HG03095 (cell line): ENCODE measurements at regions not wholly inside any gene's neighbourhood (a gene's known extent, or its start where the extent isn't known, plus 50 kb on each side); places are given as distances from the start of the nearest gene placed in this dataset.
"Not testable (repeated sequence)": the region's sequence is repeated elsewhere in the genome, so short reads cannot be mapped to it uniquely, and the experiment has no call there.

Source experiments
- ATAC-seq: cut with Tn5 transposase; IDR thresholded peaks from one replicate; pipeline ENCODE4 v1.9.1; 2021; ENCODE audit warnings: moderate library complexity; ENCODE audit not compliant: unreplicated experiment

- ATAC-seq = no peak
Measured at GRCh38 chr5:124521461-124522230, 224.8 kb downstream of the ZNF608 start.

DNA sequence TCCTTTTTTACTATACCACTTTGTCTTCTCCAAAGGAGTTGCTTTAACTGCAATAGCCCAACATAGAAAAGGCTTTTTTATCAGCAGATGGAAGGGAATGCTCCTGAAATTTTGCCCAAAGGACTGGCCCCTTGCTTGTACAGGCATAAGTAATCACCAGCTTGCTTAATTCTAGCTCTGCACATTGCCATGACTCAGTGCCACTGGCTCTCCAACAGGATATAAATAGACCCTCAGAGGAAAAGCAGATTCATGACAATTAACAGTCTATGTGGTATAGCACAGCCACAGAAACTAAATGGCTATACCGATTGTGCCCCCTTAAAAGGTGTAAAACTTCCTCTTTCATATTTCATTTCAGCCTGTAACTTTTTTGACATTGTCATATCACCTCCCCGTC lies 227.0 kb downstream of the ZNF608 start:
- peak; percentile 52 for ATAC-seq

GRCh38 chr5:124516567-124516966 lies 229.9 kb downstream of the ZNF608 start:
- no peak for ATAC-seq

- no peak for ATAC-seq
Measured at GRCh38 chr5:124515497-124516245, 230.8 kb downstream of the ZNF608 start.

DNA sequence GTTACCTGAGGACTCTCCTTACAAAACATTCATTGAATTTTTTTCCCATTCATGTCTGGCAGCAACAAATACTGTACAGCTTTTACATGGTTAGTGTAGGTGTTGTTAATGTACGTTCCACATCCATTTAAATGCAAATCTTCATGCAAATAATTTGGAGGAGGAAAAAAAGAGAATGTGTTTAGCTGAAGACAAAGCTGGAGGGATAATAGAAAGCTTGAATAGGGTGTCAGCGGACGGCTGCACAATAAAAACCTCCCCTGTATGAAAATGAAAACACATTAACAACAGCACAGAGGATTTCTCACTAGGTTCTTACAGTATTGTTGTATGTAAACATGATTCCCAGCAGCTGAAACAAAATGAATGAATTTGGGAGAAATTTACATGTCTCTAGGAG lies 231.5 kb downstream of the ZNF608 start:
- ATAC-seq = no peak

- ATAC-seq = no peak
Measured at GRCh38 chr5:124512952-124513632, 233.3 kb downstream of the ZNF608 start.

GRCh38 chr5:124512236-124512635 lies 234.2 kb downstream of the ZNF608 start:
- no peak for ATAC-seq

- ATAC-seq = no peak
Measured at GRCh38 chr5:124511791-124512190, 234.6 kb downstream of the ZNF608 start.

DNA sequence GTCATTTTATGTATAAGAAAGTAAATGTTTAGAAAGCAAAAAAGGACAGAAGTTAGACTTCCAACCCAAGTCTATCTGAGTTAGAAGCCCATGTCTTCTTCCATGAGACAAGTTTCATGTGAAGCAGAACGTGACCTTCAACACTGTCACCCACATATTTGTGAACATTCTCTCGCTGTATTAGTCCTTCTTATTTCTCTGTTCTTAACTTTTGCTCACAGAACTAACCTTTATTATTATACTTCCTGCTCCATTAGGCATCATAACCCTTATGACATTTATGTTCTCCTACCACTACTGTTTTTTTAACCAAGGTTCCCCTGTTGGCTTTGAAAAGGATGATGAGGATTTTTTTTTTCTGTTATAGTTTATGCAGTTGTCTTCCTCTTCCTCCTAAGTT lies 238.8 kb downstream of the ZNF608 start:
- ATAC-seq = no peak

- ATAC-seq = peak; percentile 98
Measured at GRCh38 chr5:124504081-124504916, 242.1 kb downstream of the ZNF608 start.

- ATAC-seq = no peak
Measured at GRCh38 chr5:124502551-124502950, 243.9 kb downstream of the ZNF608 start.

DNA sequence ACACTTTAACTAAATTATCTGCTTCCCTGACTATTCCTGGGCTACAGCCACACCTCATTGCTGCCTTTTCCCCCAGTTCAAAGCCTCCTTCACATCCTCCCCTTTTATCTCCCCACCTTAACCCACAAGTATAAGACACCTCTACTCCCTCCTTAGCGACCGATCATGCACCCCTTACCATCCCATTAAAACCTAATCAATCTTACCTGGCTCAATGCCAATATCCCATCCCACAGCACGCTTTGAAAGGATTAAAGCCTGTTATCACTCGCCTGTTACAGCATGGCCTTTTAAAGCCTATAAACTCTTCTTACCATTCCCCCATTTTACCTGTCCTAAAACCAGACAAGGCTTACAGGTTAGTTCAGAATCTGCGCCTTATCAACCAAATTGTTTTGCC lies 246.6 kb downstream of the ZNF608 start:
- ATAC-seq = not testable (repeated sequence)

DNA sequence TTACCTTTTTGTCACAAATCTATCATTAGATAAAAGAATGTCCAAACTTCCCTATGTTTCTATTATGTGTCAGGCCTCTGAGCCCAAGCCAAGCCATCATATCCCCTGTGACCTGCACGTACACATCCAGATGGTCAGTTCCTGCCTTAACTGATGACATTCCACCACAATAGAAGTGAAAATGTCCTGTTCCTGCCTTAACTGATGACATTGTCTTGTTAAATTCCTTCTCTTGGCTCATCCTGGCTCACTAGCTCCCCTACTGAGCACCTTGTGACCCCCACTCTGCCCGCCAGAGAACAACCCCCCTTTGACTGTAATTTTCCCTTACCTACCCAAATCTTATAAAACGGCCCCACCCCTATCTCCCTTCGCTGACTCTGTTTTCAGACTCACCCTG lies 249.5 kb downstream of the ZNF608 start:
- ATAC-seq = not testable (repeated sequence)

DNA sequence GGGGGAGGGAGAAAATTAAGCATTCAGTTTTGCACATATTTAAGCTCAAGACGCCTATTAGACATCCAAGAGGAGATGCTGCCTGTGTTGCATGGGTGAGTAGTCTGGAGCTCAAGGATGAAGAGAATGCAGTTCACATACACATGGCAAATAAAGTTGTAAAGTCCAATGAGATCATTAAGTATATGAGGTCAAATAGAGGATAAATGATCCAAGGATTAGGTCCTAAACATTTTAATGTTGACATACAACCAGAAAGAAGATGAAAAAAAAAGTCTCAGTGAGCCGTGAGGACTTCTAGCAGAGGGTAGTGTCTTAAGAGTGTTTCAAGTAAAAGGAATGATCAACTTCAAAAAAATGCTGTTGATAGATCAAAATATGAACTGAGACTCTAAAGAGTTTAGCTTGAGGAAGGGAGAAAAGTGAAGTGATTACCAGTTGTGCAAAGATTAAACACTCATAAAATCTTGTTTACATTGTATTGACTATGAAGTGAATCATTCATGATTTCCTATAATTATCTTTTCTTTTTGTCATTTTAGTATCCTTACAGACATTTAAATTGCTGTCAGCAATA lies 251.8 kb downstream of the ZNF608 start:
- ATAC-seq = no peak

GRCh38 chr5:124492444-124493224 lies 253.8 kb downstream of the ZNF608 start:
- no peak for ATAC-seq

- not testable (repeated sequence) for ATAC-seq
Measured at GRCh38 chr5:124490315-124490714, 256.1 kb downstream of the ZNF608 start.

DNA sequence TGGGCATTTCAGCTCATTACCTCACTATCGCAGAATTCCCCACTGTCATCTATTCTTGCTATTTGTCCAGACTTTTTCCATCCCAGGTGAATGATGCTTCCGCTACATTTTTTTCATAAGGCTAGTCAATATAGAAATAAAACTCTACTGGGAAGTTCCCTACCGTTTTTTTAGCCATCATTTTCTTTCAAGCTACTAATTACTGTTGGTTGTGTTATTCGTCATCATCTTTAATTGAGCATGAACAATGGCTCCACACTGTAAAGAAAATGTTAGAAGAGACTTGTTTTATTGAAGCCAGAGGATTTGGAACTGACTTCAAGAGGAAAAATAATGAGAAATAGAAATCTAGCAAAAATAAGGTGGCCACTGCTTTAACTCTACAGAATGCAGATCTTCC lies 265.0 kb downstream of the ZNF608 start:
- ATAC-seq = no peak

- ATAC-seq = no peak
Measured at GRCh38 chr5:124480964-124481363, 265.5 kb downstream of the ZNF608 start.

DNA sequence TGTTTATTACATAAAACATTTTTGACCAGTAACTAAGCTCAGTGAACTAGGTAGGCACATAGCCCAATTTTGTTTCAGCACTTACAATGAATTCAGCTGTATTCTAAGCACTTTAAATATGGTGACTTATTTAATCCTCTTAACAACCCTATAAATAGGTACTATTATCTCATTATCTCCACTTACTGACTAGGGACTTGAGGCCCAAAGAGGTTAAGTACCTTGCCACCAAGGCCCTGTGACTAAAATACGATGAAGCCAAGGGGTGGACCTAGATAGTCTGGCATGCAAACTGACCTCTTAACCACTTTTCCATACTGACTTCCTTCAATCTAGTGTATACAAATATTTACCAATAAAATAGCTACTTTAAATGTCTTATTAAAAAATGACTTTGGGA lies 266.4 kb downstream of the ZNF608 start:
- ATAC-seq = no peak

DNA sequence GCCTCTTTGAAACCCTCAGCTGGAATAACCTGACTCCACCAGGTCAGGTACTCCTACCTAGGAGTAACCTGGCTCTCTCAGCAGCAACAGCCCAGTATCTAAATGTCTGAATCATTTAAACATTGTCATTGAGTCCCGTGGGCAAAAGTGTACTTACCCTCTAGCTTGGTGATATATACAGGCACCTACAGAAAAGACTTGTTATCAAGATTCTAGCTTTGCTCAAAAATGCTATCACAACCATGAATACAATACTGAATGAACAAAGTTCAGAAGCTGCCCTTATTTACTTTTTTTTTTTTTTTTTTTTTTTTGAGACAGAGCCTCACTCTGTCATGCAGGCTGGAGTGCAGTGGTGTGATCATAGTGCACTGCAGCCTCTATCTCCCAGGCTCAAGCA lies 268.2 kb downstream of the ZNF608 start:
- no peak for ATAC-seq
